GM12878 (cell line): ENCODE measurements at regions not wholly inside any gene's neighbourhood (a gene's known extent, or its start where the extent isn't known, plus 50 kb on each side); places are given as distances from the start of the nearest gene placed in this dataset.

ENCODE experiments used
- ATAC-seq: fragments of 200-7000 bp; cut with Tn5 transposase; 3 replicates; pipeline ENCODE4 v1.9.1; 2020; ENCODE audit warnings: mild to moderate bottlenecking, moderate library complexity
- BruUV-seq: library from RNA; stranded (reverse); fragments of 400-500 nt; replicated peaks from 2 replicates; lab custom pipeline; 2021; lab: Mats Ljungman, UMichigan
- CTCF ChIA-PET: fragments of 300-600 bp; sonication (Branson Sonifier 250); formaldehyde crosslinking; extraction: SDS; loops from one replicate; lab custom pipeline; 2021; ENCODE audit warnings: inconsistent platforms; lab: Yijun Ruan, JAX
- POLR2A ChIA-PET: fragments of 350-600 bp; formaldehyde crosslinking; extraction: SDS; loops from one replicate; lab custom pipeline; 2021; ENCODE audit warnings: inconsistent platforms; lab: Charles Lee
- RAD21 ChIA-PET: fragments of 300-600 bp; sonication (Branson Sonifier 250); formaldehyde crosslinking; loops from one replicate; lab custom pipeline; 2023; ENCODE audit warnings: antibody characterized with exemption; ENCODE audit not compliant: unreplicated experiment; lab: Charles Lee
- SMC1A ChIA-PET: fragments of 300-600 bp; sonication (Branson Sonifier 250); formaldehyde crosslinking; loops from one replicate; lab custom pipeline; 2023; ENCODE audit not compliant: unreplicated experiment, uncharacterized antibody; lab: Charles Lee
- DNase-seq: peaks from one replicate; pipeline ENCODE4 v3.0.0-alpha.2; 2011; ENCODE audit warnings: low read depth, low spot score
- FAIRE-seq: peaks from 3 replicates; lab custom pipeline; 2011; peaks lifted over from hg19 to GRCh38; lab: Jason Lieb, UNC
- H2AFZ ChIP-seq: 2 replicates; pipeline ENCODE4 v1.6.0; 2011; ENCODE audit warnings: low read depth, low read length, control low read depth; ENCODE audit not compliant: control insufficient read depth
- H3K27ac ChIP-seq: 2 replicates; pipeline ENCODE4 v1.5.1; 2011; ENCODE audit warnings: control low read depth; ENCODE audit not compliant: control insufficient read depth, insufficient read depth
- H3K27me3 ChIP-seq, 2 experiments: replicated peaks in 1 of 2; 2 replicates each; pipeline versions ENCODE4 v1.6.0 to v1.6.1; 2011; ENCODE audit warnings: low read length in 1 of 2; ENCODE audit not compliant: control insufficient read depth in 2 of 2, insufficient read depth in 2 of 2
- H3K36me3 ChIP-seq, 2 experiments: 2 replicates each; pipeline ENCODE4 v1.5.1; 2011; ENCODE audit warnings: low read length in 1 of 2; ENCODE audit not compliant: control insufficient read depth in 2 of 2, insufficient read depth in 2 of 2
- H3K4me1 ChIP-seq: 2 replicates; pipeline ENCODE4 v1.6.1; 2011; ENCODE audit warnings: mild to moderate bottlenecking, low read length, moderate library complexity, mixed read lengths; ENCODE audit not compliant: control insufficient read depth, insufficient read depth
- H3K4me2 ChIP-seq: 2 replicates; pipeline ENCODE4 v1.6.0; 2011; ENCODE audit warnings: control low read depth; ENCODE audit not compliant: control insufficient read depth, insufficient read depth
- H3K4me3 ChIP-seq: fragments of 200-600 bp; sonication (generic); 2 replicates; pipeline ENCODE4 v1.5.1; 2016
- H3K79me2 ChIP-seq: 2 replicates; pipeline ENCODE4 v1.6.0; 2011; ENCODE audit warnings: low read length; ENCODE audit not compliant: control insufficient read depth, insufficient read depth
- H3K9ac ChIP-seq: 2 replicates; pipeline ENCODE4 v1.8.0; 2011; ENCODE audit warnings: low read length, control low read depth, mixed read lengths; ENCODE audit not compliant: control insufficient read depth, insufficient read depth
- H3K9me3 ChIP-seq: replicated peaks from 3 replicates; pipeline ENCODE4 v1.5.1; 2011; ENCODE audit warnings: mild to moderate bottlenecking, low read length; ENCODE audit not compliant: control insufficient read depth, insufficient read depth
- H4K20me1 ChIP-seq: 2 replicates; pipeline ENCODE4 v1.6.0; 2011; ENCODE audit not compliant: control insufficient read depth, insufficient read depth
- BCLAF1 ChIP-seq: fragments of 450-650 bp; IDR thresholded peaks from 2 replicates; pipeline ENCODE4 v1.6.1; 2017; ENCODE audit warnings: antibody characterized with exemption, mild to moderate bottlenecking, moderate library complexity
- CHD1 ChIP-seq: IDR thresholded peaks from 2 replicates; pipeline ENCODE4 v1.6.1; 2012; ENCODE audit warnings: low read depth, low read length, improper control_type of control experiment
- ETV6 ChIP-seq, 2 experiments: fragments of 450-650 bp in 1 of 2; IDR thresholded peaks in 1 of 2; conservative IDR thresholded peaks in 1 of 2; 2 replicates each; pipeline ENCODE4 v1.6.1; 2014; ENCODE audit warnings: antibody characterized with exemption in 1 of 2, borderline replicate concordance in 1 of 2, low read depth in 1 of 2, mild to moderate bottlenecking in 1 of 2, moderate library complexity in 1 of 2
- FOXM1 ChIP-seq: IDR thresholded peaks from 2 replicates; pipeline ENCODE4 v1.6.1; 2012; ENCODE audit warnings: low read depth, mild to moderate bottlenecking, inconsistent platforms, low read length, moderate library complexity
- IKZF1 ChIP-seq: fragments of 450-650 bp; conservative IDR thresholded peaks from 2 replicates; pipeline ENCODE4 v1.6.1; 2017; ENCODE audit warnings: antibody characterized with exemption, mild to moderate bottlenecking
- IRF3 ChIP-seq: fragments of 450-650 bp; IDR thresholded peaks from 2 replicates; pipeline ENCODE4 v1.6.1; 2014; ENCODE audit warnings: mild to moderate bottlenecking
- IRF5 ChIP-seq: fragments of 450-650 bp; IDR thresholded peaks from 2 replicates; pipeline ENCODE4 v1.6.1; 2017; ENCODE audit warnings: borderline replicate concordance
- JUNB ChIP-seq: IDR thresholded peaks from 2 replicates; pipeline ENCODE4 v1.6.1; 2016; ENCODE audit warnings: antibody characterized with exemption, mild to moderate bottlenecking
- MAX ChIP-seq: IDR thresholded peaks from 2 replicates; pipeline ENCODE4 v1.6.1; 2012; ENCODE audit warnings: low read depth, low read length, improper control_type of control experiment
- MTA2 ChIP-seq: fragments of 450-650 bp; IDR thresholded peaks from 2 replicates; pipeline ENCODE4 v1.6.1; 2016; ENCODE audit warnings: low read depth, mild to moderate bottlenecking, moderate library complexity
- NFIC ChIP-seq: IDR thresholded peaks from 2 replicates; pipeline ENCODE4 v1.6.1; 2012; ENCODE audit warnings: low read depth, mild to moderate bottlenecking, inconsistent platforms, low read length, moderate library complexity
- PAX5 ChIP-seq: IDR thresholded peaks from 2 replicates; pipeline ENCODE4 v1.6.1; 2011; ENCODE audit warnings: low read depth, low read length, borderline replicate concordance
- RCOR1 ChIP-seq: conservative IDR thresholded peaks from 2 replicates; pipeline ENCODE4 v1.6.1; 2012; ENCODE audit warnings: low read depth, low read length, improper control_type of control experiment
- RFX5 ChIP-seq: IDR thresholded peaks from 2 replicates; pipeline ENCODE4 v1.6.1; 2011; ENCODE audit warnings: low read depth, low read length, improper control_type of control experiment
- SUZ12 ChIP-seq: fragments of 200-600 bp; sonication (generic); IDR thresholded peaks from one replicate; pipeline ENCODE4 v1.6.1; 2018; ENCODE audit warnings: antibody characterized with exemption, mild to moderate bottlenecking; ENCODE audit not compliant: unreplicated experiment
- TAF1 ChIP-seq: IDR thresholded peaks from 2 replicates; pipeline ENCODE4 v1.6.1; 2011; ENCODE audit warnings: mild to moderate bottlenecking, low read depth, low read length, borderline replicate concordance
- ZNF622 ChIP-seq: fragments of 450-650 bp; IDR thresholded peaks from 2 replicates; pipeline ENCODE4 v1.6.1; 2017; ENCODE audit warnings: mild to moderate bottlenecking, inconsistent platforms
- WGBS: methylation state at CpG from one replicate; pipeline ENCODE4 v1.1.6; 2016; ENCODE audit warnings: low lambda C conversion rate; ENCODE audit not compliant: insufficient replicate concordance, insufficient coverage; ENCODE audit errors: missing lambda C conversion rate; 5-methylcytosine and 5-hydroxymethylcytosine counted together
- in situ Hi-C: fragments of 300-500 bp; cut with MboI; formaldehyde crosslinking; loops from 9 replicates; pipeline ENCODE4 v1.14.3; 2018; ENCODE audit warnings: mixed read lengths
- intact Hi-C: fragments of 100-400 bp; cut with micrococcal nuclease; formaldehyde crosslinking; loops from one replicate; pipeline ENCODE4 v1.14.2; 2022; ENCODE audit not compliant: unreplicated experiment

GRCh38 chr14:80387563-80387981, 176.3 kb upstream of the DIO2 start:
- H3K27ac ChIP-seq, result no peak overlapping the region
- SMC1A ChIA-PET, result no interaction called here
- intact Hi-C loops, result no loop called here
- no peaks in the 10 kb centered on the region for H3K36me3 ChIP-seq
- POLR2A ChIA-PET, result no interaction called here
- TF ChIP-seq FOXM1 (no peak), JUNB (no peak), BCLAF1 (no peak), ZNF622 (no peak), IRF3 (no peak), IRF5 (no peak), PAX5 (no peak), ETV6 (conservative IDR thresholded peaks at IDR 0.05 in 1 of 2, IDR thresholded peaks at IDR 0.05 in 1 of 2; ENCODE audit: borderline replicate concordance in 1 of 2, low read depth in 1 of 2) (no peak), MAX (no peak), RCOR1 (no peak), SUZ12 (no peak), IKZF1 (no peak), MTA2 (no peak), TAF1 (no peak), NFIC (no peak), RFX5 (no peak), CHD1 (no peak)
- TF ChIP-seq, all 136 proteins: peak for 0
- ATAC-seq, result no peak
- H3K27me3 ChIP-seq, result no peaks in the 10 kb centered on the region
- 14% methylated on average over 7 of the region's 7 CpGs for WGBS
- no peaks in the 10 kb centered on the region for H3K4me1 ChIP-seq
- BruUV-seq, result no TSS peak
- H3K9ac ChIP-seq, result no peak overlapping the region
- no peak for DNase-seq
- no peak overlapping the region for H3K4me2 ChIP-seq
- no peak for FAIRE-seq
- H2AFZ ChIP-seq, result no peak overlapping the region
- H4K20me1 ChIP-seq, result no peaks in the 10 kb centered on the region
- in situ Hi-C loops, result no loop called here
- H3K9me3 ChIP-seq, result no peaks in the 10 kb centered on the region
- ChIA-PET CTCF (no interaction called here), RAD21 (no interaction called here)
- no peak overlapping the region for H3K4me3 ChIP-seq
- no peaks in the 10 kb centered on the region for H3K79me2 ChIP-seq
